Left colon (tissue), 2 donors: ENCODE measurements at regions not wholly inside any gene's neighbourhood (a gene's known extent, or its start where the extent isn't known, plus 50 kb on each side); places are given as distances from the start of the nearest gene placed in this dataset.

ENCODE experiments used
- ATAC-seq: fragments of 200-7000 bp; cut with Tn5 transposase; one replicate; pipeline ENCODE4 v1.9.1; 2020; ENCODE audit warnings: mild to moderate bottlenecking, moderate library complexity
- DNase-seq, 2 donors: peaks; one replicate each; pipeline ENCODE4 v3.0.0-alpha.2; 2020
- intact Hi-C, 2 donors: fragments of 100-400 bp; cut with DNase I in 1 of 2; cut with micrococcal nuclease in 1 of 2; formaldehyde crosslinking; loops; one replicate each; pipeline versions ENCODE4 v1.11.2 to v1.14.0; 2022; cut with DNase I, micrococcal nuclease
- donor health status: DM: no; HTN: no; CAD: no.
- donor health status: DM: yes; HTN: yes; CAD: no.

- no peak for DNase-seq
- no peak for ATAC-seq
- intact Hi-C loops: no loop called here
Observed at GRCh38 chr4:184312126-184312525, 94.5 kb upstream of the ENPP6 start.

DNA sequence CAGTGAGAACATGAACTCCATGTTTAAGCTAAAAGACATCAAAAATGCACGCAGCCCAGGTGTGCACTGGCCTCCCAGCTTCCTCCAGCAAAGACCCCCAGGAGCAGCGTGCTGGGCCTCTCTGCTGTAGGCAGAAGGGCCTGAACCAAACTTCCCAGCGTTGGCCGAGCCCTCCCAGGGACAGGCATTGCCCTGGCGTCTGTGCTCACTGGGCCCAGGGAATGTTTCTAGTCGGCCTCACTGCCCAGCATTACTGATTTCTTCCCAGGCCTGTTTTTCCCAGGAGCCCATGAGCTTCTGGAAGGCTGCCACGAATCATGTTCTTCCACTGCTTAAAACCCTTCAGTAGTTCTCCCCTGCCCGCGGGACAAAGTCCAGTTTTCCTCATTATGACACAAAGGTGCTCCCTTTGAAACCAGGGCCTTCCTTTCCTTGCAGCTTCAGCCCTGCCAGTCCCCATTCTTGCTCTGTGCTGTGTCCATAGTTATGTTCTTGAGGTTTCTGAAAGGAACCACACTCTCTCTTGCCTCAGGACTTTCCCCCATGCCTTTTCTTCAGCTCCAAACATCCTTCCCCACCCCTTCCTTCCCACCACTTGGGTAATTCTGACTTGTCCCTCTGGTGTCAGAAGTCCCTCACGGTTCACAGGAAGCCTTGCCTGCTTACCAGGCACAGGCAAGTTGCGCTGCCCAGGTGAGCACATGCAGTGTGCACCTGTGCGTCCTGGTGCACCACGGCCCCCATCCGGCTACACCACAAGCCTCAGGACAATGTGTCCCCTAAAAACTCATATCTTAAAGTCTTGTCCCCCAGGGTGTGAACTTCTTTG is 93.4 kb upstream of the ENPP6 start:
- ATAC-seq (peak; percentile 84), DNase-seq (peak; percentile 82 to 88)
- intact Hi-C loops: no loop called here

DNA sequence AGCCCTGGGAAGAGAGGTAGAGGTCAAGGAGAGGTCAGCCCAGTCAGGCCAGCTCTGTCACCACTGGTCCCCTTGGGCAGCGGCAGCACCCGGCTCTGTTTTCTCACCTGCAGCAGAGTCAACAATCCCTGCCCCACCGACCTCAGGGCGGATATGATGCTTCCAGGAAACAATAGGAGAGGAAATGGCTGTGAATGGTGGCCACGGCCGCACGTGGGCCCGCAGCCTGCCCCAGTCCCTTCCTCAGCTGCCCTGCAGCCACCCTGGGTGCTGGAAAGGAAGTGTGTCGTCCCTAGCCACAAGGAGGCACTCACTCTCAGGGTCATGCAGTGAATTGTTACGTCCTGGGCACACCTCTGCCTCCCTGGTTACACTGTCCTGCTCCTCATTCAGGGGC is 92.5 kb upstream of the ENPP6 start:
- intact Hi-C loops: no loop called here
- ATAC-seq (peak; percentile 74), DNase-seq (peak; percentile 46 to 64)

- ATAC-seq (no peak), DNase-seq (no peak)
- intact Hi-C loops: no loop called here
Observed at GRCh38 chr4:184309241-184310170, 91.8 kb upstream of the ENPP6 start.

DNA sequence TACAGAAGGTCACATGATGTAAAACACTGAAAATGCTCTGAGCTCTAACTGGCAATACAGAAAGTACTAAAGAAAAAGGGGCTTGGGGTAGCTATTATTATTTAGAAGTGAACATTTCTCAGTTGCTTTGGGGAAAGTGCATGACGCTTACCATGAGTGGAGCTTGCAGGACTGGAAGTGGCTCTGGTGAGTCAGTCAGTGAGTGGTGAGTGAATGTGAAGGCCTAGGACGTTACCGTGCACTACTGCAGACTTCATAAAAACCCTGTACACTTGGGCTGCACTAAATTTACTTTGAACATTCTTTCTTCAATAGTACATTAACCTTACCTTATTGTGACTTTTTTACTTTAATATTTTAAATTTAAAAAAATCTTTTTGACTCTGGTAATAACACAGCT is 89.3 kb upstream of the ENPP6 start:
- no peak for DNase-seq
- intact Hi-C loops: no loop called here
- ATAC-seq: no peak

DNA sequence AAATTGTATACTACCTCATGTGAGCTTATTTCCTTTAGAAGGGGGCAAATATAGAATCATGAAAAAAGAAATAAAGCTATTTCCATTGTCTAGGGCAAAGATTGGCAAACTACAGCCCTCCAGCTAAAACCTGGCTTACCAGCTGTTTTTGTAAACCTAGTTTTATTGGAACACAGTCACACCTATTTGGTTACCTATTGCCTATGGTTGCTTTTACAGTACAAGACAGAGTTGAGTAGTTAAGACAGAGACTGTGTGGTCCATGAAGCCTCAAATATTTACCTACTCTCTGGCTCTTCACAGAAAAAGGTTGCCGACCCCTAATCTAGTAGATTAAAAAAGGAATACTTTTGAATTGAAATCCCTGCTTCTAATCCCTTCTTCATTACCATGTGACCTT is 88.8 kb upstream of the ENPP6 start:
- intact Hi-C loops: no loop called here
- DNase-seq (no peak), ATAC-seq (peak; percentile 62)

DNA sequence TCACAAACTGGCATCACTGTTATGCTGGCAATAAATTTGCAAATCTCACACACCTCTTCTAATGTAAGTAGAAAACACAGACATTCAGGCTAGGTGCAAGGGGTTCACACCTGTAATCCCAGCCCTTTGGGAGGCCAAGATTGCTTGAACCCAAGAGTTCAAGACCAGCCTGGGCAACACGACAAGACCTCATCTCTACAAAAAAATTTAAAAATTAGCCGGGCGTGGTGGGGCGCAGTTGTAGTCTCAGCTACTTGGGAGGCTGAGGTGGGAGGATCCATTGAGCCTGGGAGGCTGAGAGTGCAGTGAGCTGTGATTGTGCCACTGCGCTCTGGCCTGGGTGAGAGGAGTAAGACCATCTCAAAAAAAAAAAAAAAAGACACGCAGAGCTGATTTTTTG is 83.1 kb upstream of the ENPP6 start:
- ATAC-seq (no peak), DNase-seq (no peak)
- intact Hi-C loops: no loop called here

DNA sequence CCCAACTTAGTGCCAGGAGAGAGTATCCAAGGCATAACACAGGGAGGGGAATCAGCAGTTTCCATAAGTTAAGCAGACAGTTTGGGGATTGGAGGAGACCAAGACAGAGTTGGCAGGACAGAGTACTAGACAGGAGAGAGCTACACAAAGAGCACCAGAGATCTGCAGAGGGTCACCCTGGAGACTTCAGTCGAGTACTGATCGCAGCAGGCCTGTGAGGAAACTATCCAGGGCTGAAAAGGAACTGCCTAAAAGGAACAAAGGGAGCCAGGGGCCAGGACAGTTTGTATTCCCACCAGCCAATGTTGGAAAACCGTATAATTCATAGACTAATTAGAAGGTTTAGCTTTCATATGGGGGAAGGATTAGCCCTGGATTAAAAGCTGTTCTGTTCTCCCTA is 80.6 kb upstream of the ENPP6 start:
- ATAC-seq (no peak), DNase-seq (peak in 1 of 2 donors; percentile 13)

DNA sequence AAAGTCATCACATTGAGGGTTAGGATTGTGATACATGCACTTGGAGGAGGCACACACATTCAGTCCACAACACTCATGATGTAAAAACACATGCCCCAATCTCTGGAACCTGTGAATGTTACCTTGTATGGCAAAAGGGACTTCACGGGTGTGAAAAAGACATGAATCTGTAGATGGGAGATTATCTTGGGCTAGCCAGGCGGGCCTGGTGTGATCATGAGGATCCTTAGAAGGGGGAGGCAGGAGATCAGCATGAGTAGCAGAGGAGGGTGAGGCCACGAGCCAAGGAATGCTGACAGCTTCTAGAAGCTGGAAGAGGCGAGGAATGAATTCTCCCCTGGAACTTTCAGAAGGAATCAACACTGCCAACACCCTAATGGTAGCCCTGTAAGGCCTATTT is 77.5 kb upstream of the ENPP6 start:
- peak in 1 of 2 donors; percentile 7 for DNase-seq
- intact Hi-C loops: no loop called here
- ATAC-seq: no peak

More for the DNA sequence above, 80.6 kb upstream of the ENPP6 start:
- intact Hi-C loops: no loop called here

DNA sequence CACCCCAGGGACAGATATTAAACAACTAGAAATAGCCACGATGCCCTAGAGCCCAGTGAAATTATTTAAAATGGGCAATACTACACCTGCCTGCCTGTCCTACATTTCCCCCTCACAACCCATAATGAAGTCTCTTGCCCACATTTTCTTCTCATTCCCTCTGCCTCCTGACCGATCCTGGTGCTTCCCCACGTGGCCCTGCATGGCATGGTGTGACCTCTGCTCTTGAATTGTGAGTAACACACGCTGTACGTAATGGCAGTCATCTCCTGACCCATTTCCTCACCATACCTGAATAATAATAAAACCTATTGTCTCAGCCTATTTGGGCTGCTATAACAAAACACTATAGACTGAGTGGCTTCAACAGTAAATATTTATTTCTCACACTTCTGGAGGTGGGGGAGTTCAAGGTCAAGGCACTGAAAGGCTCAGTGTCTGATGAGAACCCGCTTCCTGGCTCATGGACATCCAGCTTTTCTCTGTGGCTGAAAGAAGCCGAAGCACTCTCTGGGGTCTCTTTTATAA is 77.0 kb upstream of the ENPP6 start:
- DNase-seq: peak in 1 of 2 donors; percentile 8
- intact Hi-C loops: no loop called here

DNA sequence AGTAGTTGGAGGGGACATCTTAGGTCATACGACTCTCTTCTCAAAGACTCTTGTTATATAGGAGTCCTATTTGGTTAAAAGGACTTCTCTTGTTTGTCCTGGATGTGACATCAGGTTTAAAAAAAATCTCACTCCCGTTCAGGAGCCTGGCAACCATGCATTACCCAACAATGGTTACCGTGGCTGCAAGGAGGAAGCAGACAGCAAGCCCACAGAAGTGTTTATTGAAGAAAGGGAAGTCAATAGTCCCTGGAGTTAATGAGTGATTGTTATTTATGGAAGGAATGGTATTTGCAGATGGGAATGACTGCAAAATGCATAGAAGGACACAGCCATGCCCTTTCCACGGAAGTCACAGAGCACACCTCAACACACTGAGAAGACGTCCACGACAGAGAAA is 75.9 kb upstream of the ENPP6 start:
- intact Hi-C loops: no loop called here
- ATAC-seq: peak; percentile 87
- peak in 1 of 2 donors; percentile 67 for DNase-seq

More for the DNA sequence above, 77.0 kb upstream of the ENPP6 start:
- no peak for ATAC-seq

DNA sequence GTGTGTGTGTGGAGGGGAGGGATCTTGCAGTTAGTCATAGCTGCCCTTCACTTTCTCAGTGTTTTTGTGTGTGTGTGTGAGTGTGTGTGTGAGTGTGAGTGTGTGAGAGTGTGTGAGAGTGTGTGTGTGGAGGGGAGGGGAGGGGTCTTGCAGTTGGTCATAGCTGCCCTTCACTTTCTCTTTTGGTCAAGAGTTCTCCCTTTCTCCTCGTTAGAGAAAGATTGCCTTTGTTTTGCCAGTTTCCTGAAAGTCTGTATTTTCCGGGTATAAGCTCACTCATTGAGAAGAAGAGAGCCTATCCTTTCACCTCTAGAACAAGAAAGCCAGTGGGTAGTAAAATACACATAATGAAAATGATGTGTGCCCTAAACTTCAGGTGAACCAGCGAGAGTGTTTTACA is 75.2 kb upstream of the ENPP6 start:
- peak; percentile 47 for ATAC-seq
- peak in 1 of 2 donors; percentile 22 for DNase-seq
- intact Hi-C loops: no loop called here

DNA sequence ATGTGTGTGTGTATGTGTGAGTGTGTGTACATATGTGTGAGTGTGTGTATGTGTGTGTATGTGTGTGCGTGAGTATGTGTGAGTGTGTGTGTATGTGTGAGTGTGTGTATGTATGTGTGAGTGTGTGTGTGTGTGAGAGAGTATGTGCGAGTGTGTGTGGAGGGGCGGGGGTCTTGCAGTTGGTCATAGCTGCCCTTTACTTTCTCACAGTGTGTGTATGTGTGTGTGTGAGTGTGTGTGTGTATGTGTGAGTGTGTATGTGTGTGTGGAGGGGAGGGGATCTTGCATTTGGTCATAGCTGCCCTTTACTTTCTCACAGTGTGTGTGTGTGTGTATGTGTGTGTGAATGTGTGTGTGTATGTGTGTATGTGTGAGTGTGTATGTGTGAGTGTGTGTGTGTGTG is 74.8 kb upstream of the ENPP6 start:
- peak in 1 of 2 donors; percentile 15 for DNase-seq
- intact Hi-C loops: no loop called here
- no peak for ATAC-seq

DNA sequence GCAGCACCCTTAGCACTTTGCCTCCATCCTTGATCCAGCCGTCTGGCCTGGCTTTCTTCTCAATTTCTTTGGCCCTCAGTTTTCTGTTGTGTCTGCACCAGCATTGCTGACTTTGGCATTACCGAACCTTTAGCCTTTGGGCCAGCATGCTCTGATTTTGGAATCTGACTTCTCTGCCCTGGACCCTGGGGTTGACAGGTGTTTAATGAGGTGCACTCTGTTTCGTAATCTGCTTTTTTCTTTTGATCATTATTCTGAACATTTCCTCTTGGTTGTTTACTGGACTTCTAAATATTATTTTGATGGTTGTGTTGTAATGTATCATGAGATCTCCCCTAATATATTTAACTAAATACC is 71.5 kb upstream of the ENPP6 start:
- ATAC-seq: no peak
- no peak for DNase-seq
- intact Hi-C loops: loop anchor here in 1 of 2 donors (5.0 kb wide), 1 partner anchor 248 kb away; no protein-coding TSS in a partner anchor

DNA sequence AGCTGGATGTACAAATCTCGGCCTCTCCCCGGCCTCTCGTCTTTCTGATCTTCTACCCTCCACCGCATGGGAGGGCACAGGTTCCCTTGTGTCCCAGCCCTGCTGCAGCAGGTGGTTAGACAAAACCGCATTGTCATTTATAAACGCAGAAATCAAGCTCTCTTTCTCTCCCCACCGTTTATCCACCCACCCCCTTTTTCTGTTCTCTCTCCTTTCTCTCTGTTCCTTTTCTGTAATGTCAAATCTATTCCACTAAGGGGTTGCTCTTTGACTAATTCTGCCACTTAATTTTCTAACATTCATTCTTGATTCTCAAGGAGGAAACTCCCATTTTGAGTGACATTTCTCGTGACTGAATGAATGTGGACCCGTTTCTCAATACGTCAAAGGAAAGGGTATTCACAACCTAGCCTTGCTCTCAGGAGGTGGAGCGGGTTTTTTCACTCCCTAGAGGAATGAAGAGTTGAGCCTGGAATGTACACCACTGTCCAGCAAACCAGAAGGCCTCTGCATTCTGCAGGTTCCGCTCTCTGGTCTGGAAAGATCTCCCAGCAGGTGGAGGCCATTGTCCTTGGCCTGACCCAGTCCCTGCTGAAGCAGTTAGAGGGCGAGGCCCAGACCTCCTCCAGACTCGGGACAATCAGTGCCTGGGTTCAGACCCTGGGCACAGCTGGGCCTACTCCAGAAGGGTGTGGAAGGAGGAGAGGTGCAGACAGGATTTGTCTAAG is 70.9 kb upstream of the ENPP6 start:
- intact Hi-C loops: loop anchor here in 1 of 2 donors (5.0 kb wide), 1 partner anchor 249 kb away; no protein-coding TSS in a partner anchor
- peak; percentile 41 to 51 for DNase-seq
- ATAC-seq: peak; percentile 46

DNA sequence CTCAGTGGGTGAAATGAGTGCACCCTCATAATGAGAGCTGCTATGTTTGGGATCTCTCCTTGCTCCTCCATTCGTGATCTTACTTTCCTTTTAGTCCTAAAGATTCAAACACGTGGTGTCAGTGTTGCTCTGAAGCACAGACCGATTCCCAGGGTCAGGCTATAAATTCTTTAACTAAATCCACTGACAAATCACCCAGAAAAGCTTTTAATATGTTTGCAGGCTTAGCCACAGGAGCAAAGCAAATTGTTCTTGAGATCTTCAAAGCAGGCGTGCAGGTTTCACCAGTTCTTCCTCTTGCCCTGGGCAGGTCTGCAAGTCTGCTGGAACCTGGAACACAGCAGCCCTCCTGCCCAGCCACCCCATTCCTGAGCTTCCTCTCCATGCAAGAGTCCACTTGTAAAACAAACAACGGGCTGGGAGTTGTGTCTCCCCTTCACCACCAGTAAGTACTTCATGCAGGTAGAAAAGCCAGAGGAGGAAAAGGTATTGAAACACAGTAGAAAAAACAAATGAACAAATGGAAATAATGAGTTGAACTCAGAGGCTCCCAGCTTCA is 70.1 kb upstream of the ENPP6 start:
- ATAC-seq (peak; percentile 66), DNase-seq (peak in 1 of 2 donors; percentile 40)
- intact Hi-C loops: loop anchor here in 1 of 2 donors (5.0 kb wide), 1 partner anchor 250 kb away; no protein-coding TSS in a partner anchor

DNA sequence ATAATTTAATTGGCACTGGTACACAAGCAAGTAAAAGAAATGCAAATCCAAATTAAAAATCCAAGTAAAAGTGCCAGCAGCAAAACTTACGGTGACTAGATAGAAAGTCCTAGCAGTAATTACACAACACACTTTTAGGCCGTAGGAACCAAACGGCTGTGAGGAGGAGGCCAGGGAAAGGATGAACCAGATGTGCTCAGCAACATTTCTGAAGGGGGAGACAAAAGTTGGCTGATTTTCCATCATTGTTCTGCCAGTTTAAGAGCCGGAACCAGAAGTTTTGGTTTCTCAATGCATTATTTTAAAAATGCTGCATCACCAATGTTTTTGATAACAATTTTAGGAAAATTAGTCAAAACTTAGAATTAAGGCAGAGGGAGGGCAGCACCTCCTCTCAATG is 68.7 kb upstream of the ENPP6 start:
- DNase-seq: no peak
- intact Hi-C loops: loop anchor here in 1 of 2 donors (5.0 kb wide), 1 partner anchor 251 kb away; no protein-coding TSS in a partner anchor
- ATAC-seq: no peak

- intact Hi-C loops: loop anchor here in 1 of 2 donors (5.0 kb wide), 1 partner anchor 253 kb away; no protein-coding TSS in a partner anchor
Observed at GRCh38 chr4:184284742-184285141, 67.1 kb upstream of the ENPP6 start.

More at GRCh38 chr4:184284742-184285141, 67.1 kb upstream of the ENPP6 start:
- ATAC-seq (no peak), DNase-seq (no peak)
